Gastroesophageal sphincter (tissue), 3 donors: ENCODE measurements at regions not wholly inside any gene's neighbourhood (a gene's known extent, or its start where the extent isn't known, plus 50 kb on each side); places are given as distances from the start of the nearest gene placed in this dataset.

Experiments
- EP300 ChIP-seq: sonication (generic); formaldehyde crosslinking; IDR thresholded peaks from one replicate; pipeline ENCODE4 v1.6.1; 2017; ENCODE audit warnings: antibody characterized with exemption, mild to moderate bottlenecking
- POLR2A ChIP-seq, 2 donors: fragments of 450-650 bp; IDR thresholded peaks; one replicate each; pipeline ENCODE4 v1.6.1; 2017; ENCODE audit warnings: antibody characterized with exemption in 2 of 2, mild to moderate bottlenecking in 2 of 2, moderate library complexity in 1 of 2
- POLR2AphosphoS5 ChIP-seq: sonication (generic); formaldehyde crosslinking; IDR thresholded peaks from one replicate; pipeline ENCODE4 v1.6.1; 2017; ENCODE audit warnings: antibody characterized with exemption
- TF ChIP-seq, protein P1 (sequence below), 4 experiments: fragments of 200-600 bp in 2 of 4; fragments of 450-650 bp in 2 of 4; sonication (generic) in 1 of 4; IDR thresholded peaks; one replicate each; pipeline ENCODE4 v1.5.1; 2017 to 2019; ENCODE audit warnings: antibody characterized with exemption in 4 of 4, mild to moderate bottlenecking in 2 of 4, moderate library complexity in 2 of 4

- TF ChIP-seq, protein P1, sequence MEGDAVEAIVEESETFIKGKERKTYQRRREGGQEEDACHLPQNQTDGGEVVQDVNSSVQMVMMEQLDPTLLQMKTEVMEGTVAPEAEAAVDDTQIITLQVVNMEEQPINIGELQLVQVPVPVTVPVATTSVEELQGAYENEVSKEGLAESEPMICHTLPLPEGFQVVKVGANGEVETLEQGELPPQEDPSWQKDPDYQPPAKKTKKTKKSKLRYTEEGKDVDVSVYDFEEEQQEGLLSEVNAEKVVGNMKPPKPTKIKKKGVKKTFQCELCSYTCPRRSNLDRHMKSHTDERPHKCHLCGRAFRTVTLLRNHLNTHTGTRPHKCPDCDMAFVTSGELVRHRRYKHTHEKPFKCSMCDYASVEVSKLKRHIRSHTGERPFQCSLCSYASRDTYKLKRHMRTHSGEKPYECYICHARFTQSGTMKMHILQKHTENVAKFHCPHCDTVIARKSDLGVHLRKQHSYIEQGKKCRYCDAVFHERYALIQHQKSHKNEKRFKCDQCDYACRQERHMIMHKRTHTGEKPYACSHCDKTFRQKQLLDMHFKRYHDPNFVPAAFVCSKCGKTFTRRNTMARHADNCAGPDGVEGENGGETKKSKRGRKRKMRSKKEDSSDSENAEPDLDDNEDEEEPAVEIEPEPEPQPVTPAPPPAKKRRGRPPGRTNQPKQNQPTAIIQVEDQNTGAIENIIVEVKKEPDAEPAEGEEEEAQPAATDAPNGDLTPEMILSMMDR (IDR thresholded peaks at IDR 0.05) = no peak
- TF ChIP-seq EP300 (no peak), POLR2AphosphoS5 (no peak), POLR2A (IDR thresholded peaks at IDR 0.05) (no peak)
Observed at GRCh38 chr22:47902646-47903180, 1140.3 kb downstream of the TBC1D22A start.
